ENCODE measurements at regions not wholly inside any gene's neighbourhood (a gene's known extent, or its start where the extent isn't known, plus 50 kb on each side); places are given as distances from the start of the nearest gene placed in this dataset.

- TF ChIP-seq POLR2AphosphoS5 (IDR thresholded peaks at IDR 0.05; ENCODE audit: control insufficient read depth, insufficient read depth, low read depth, low read length) = no peak
- TF ChIP-seq, protein P1, sequence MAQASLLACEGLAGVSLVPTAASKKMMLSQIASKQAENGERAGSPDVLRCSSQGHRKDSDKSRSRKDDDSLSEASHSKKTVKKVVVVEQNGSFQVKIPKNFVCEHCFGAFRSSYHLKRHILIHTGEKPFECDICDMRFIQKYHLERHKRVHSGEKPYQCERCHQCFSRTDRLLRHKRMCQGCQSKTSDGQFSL (CRISPR knock-in tag; IDR thresholded peaks at IDR 0.05) = no peak
- TF ChIP-seq, protein P1 (tag; IDR thresholded peaks at IDR 0.05) = no peak
- no peak for TF ChIP-seq CREB1 (IDR thresholded peaks at IDR 0.05)
- TF ChIP-seq CREB1 (CRISPR knock-in tag; IDR thresholded peaks at IDR 0.05) = no peak
- no peak for TF ChIP-seq ZNF12 (CRISPR knock-in tag; IDR thresholded peaks at IDR 0.05)
- TF ChIP-seq, protein P2, sequence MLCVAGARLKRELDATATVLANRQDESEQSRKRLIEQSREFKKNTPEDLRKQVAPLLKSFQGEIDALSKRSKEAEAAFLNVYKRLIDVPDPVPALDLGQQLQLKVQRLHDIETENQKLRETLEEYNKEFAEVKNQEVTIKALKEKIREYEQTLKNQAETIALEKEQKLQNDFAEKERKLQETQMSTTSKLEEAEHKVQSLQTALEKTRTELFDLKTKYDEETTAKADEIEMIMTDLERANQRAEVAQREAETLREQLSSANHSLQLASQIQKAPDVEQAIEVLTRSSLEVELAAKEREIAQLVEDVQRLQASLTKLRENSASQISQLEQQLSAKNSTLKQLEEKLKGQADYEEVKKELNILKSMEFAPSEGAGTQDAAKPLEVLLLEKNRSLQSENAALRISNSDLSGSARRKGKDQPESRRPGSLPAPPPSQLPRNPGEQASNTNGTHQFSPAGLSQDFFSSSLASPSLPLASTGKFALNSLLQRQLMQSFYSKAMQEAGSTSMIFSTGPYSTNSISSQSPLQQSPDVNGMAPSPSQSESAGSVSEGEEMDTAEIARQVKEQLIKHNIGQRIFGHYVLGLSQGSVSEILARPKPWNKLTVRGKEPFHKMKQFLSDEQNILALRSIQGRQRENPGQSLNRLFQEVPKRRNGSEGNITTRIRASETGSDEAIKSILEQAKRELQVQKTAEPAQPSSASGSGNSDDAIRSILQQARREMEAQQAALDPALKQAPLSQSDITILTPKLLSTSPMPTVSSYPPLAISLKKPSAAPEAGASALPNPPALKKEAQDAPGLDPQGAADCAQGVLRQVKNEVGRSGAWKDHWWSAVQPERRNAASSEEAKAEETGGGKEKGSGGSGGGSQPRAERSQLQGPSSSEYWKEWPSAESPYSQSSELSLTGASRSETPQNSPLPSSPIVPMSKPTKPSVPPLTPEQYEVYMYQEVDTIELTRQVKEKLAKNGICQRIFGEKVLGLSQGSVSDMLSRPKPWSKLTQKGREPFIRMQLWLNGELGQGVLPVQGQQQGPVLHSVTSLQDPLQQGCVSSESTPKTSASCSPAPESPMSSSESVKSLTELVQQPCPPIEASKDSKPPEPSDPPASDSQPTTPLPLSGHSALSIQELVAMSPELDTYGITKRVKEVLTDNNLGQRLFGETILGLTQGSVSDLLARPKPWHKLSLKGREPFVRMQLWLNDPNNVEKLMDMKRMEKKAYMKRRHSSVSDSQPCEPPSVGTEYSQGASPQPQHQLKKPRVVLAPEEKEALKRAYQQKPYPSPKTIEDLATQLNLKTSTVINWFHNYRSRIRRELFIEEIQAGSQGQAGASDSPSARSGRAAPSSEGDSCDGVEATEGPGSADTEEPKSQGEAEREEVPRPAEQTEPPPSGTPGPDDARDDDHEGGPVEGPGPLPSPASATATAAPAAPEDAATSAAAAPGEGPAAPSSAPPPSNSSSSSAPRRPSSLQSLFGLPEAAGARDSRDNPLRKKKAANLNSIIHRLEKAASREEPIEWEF (CRISPR knock-in tag; IDR thresholded peaks at IDR 0.05) = no peak
- TF ChIP-seq, protein P3, sequence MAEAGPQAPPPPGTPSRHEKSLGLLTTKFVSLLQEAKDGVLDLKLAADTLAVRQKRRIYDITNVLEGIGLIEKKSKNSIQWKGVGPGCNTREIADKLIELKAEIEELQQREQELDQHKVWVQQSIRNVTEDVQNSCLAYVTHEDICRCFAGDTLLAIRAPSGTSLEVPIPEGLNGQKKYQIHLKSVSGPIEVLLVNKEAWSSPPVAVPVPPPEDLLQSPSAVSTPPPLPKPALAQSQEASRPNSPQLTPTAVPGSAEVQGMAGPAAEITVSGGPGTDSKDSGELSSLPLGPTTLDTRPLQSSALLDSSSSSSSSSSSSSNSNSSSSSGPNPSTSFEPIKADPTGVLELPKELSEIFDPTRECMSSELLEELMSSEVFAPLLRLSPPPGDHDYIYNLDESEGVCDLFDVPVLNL (CRISPR knock-in tag; IDR thresholded peaks at IDR 0.05; ENCODE audit: low read depth) = no peak
- TF ChIP-seq ZBTB7A (IDR thresholded peaks at IDR 0.05; ENCODE audit: borderline replicate concordance, control insufficient read depth, low read depth, low read length) = no peak
- no peak for TF ChIP-seq HCFC1 (IDR thresholded peaks at IDR 0.05; ENCODE audit: low read depth, low read length)
- TF ChIP-seq KAT7 (CRISPR knock-in tag; IDR thresholded peaks at IDR 0.05; ENCODE audit: borderline replicate concordance) = no peak
- TF ChIP-seq FOS (IDR thresholded peaks at IDR 0.05; ENCODE audit: extremely low read depth, insufficient read length) = no peak
Measured at GRCh38 chr9:82895822-82896110, 167.2 kb downstream of the RASEF start.

Measured in K562 (cell line).